HG02571 (cell line): ENCODE measurements at regions not wholly inside any gene's neighbourhood (a gene's known extent, or its start where the extent isn't known, plus 50 kb on each side); places are given as distances from the start of the nearest gene placed in this dataset.

Source experiments
- ATAC-seq: cut with Tn5 transposase; IDR thresholded peaks from one replicate; pipeline ENCODE4 v1.9.1; 2021; ENCODE audit warnings: mild to moderate bottlenecking, moderate library complexity; ENCODE audit not compliant: unreplicated experiment

GRCh38 chr4:138697851-138698250, 317.7 kb upstream of the NOCT start:
- ATAC-seq: no peak

- no peak for ATAC-seq
Observed at GRCh38 chr4:138696771-138697170, 318.8 kb upstream of the NOCT start.

- no peak for ATAC-seq
Observed at GRCh38 chr4:138696058-138696457, 319.5 kb upstream of the NOCT start.

GRCh38 chr4:138693526-138693925, 322.1 kb upstream of the NOCT start:
- no peak for ATAC-seq

- no peak for ATAC-seq
Observed at GRCh38 chr4:138692411-138692810, 323.2 kb upstream of the NOCT start.

GRCh38 chr4:138689593-138689992, 326.0 kb upstream of the NOCT start:
- ATAC-seq: no peak

- ATAC-seq: no peak
Observed at GRCh38 chr4:138689187-138689586, 326.4 kb upstream of the NOCT start.

- no peak for ATAC-seq
Observed at GRCh38 chr4:138688408-138689085, 327.0 kb upstream of the NOCT start.

GRCh38 chr4:138686106-138686835, 329.3 kb upstream of the NOCT start:
- ATAC-seq: no peak

- ATAC-seq: no peak
Observed at GRCh38 chr4:138685316-138685715, 330.3 kb upstream of the NOCT start.

- no peak for ATAC-seq
Observed at GRCh38 chr4:138680989-138681604, 334.5 kb upstream of the NOCT start.

- ATAC-seq: no peak
Observed at GRCh38 chr4:138680256-138680655, 335.3 kb upstream of the NOCT start.

- ATAC-seq: no peak
Observed at GRCh38 chr4:138678985-138679746, 336.4 kb upstream of the NOCT start.

- no peak for ATAC-seq
Observed at GRCh38 chr4:138677748-138678147, 337.8 kb upstream of the NOCT start.

- no peak for ATAC-seq
Observed at GRCh38 chr4:138677212-138677611, 338.4 kb upstream of the NOCT start.

GRCh38 chr4:138675685-138676084, 339.9 kb upstream of the NOCT start:
- ATAC-seq: no peak

- ATAC-seq: no peak
Observed at GRCh38 chr4:138674209-138674608, 341.4 kb upstream of the NOCT start.

GRCh38 chr4:138673053-138673452, 342.5 kb upstream of the NOCT start:
- ATAC-seq: no peak

- peak; percentile 73 for ATAC-seq
Observed at GRCh38 chr4:138672393-138672976, 343.1 kb upstream of the NOCT start.

- no peak for ATAC-seq
Observed at GRCh38 chr4:138671606-138672084, 343.9 kb upstream of the NOCT start.

- ATAC-seq: no peak
Observed at GRCh38 chr4:138671106-138671505, 344.5 kb upstream of the NOCT start.
